ENCODE measurements at regions not wholly inside any gene's neighbourhood (a gene's known extent, or its start where the extent isn't known, plus 50 kb on each side); places are given as distances from the start of the nearest gene placed in this dataset.

- Mint-ChIP-seq H3K4me1 (ENCODE audit: unreplicated experiment) (peaks cover 5% of the 10 kb centered on the region), H3K27ac (ENCODE audit: unreplicated experiment) (no peak overlapping the region), H3K27me3 (ENCODE audit: unreplicated experiment) (no peaks in the 10 kb centered on the region), H3K36me3 (ENCODE audit: unreplicated experiment) (no peaks in the 10 kb centered on the region), H3K4me3 (ENCODE audit: unreplicated experiment) (no peak overlapping the region), H3K9me3 (ENCODE audit: unreplicated experiment) (peaks cover 4% of the 10 kb centered on the region)
- no peak for DNase-seq (ENCODE audit: extremely low spot score, unreplicated experiment)
- TF ChIP-seq CTCF (IDR thresholded peaks at IDR 0.05) = no peak
Measured at GRCh38 chr2:113809076-113809736, 52.8 kb upstream of the SLC35F5 start.

- Mint-ChIP-seq H3K4me3 (ENCODE audit: unreplicated experiment) (no peak overlapping the region), H3K36me3 (ENCODE audit: unreplicated experiment) (no peaks in the 10 kb centered on the region), H3K27ac (ENCODE audit: unreplicated experiment) (no peak overlapping the region), H3K4me1 (ENCODE audit: unreplicated experiment) (peaks cover 5% of the 10 kb centered on the region), H3K9me3 (ENCODE audit: unreplicated experiment) (peaks cover 4% of the 10 kb centered on the region), H3K27me3 (ENCODE audit: unreplicated experiment) (no peaks in the 10 kb centered on the region)
- TF ChIP-seq CTCF (IDR thresholded peaks at IDR 0.05) = no peak
- no peak for DNase-seq (ENCODE audit: extremely low spot score, unreplicated experiment)
Measured at GRCh38 chr2:113807721-113808120, 51.3 kb upstream of the SLC35F5 start.

- H3K4me3 Mint-ChIP-seq (ENCODE audit: unreplicated experiment) = no peak overlapping the region
- H3K36me3 Mint-ChIP-seq (ENCODE audit: unreplicated experiment) = no peaks in the 10 kb centered on the region
- no peak overlapping the region for H3K27ac Mint-ChIP-seq (ENCODE audit: unreplicated experiment)
- no peaks in the 10 kb centered on the region for H3K27me3 Mint-ChIP-seq (ENCODE audit: unreplicated experiment)
- DNase-seq (ENCODE audit: extremely low spot score, unreplicated experiment) = no peak
- no peak for TF ChIP-seq CTCF (IDR thresholded peaks at IDR 0.05)
- peaks cover 5% of the 10 kb centered on the region for H3K4me1 Mint-ChIP-seq (ENCODE audit: unreplicated experiment)
- peaks cover 4% of the 10 kb centered on the region for H3K9me3 Mint-ChIP-seq (ENCODE audit: unreplicated experiment)
Measured at GRCh38 chr2:113806217-113806913, 49.9 kb upstream of the SLC35F5 start.
